Posterior vena cava (tissue), 2 donors: ENCODE measurements at regions not wholly inside any gene's neighbourhood (a gene's known extent, or its start where the extent isn't known, plus 50 kb on each side); places are given as distances from the start of the nearest gene placed in this dataset.
A peak's percentile ranks its signal among the peaks of the same experiment; 100 is the strongest.
"Not testable (repeated sequence)": the region's sequence is repeated elsewhere in the genome, so short reads cannot be mapped to it uniquely, and the experiment has no call there.

Source experiments
- DNase-seq: peaks from one replicate; pipeline ENCODE4 v3.0.0-alpha.2; 2020; ENCODE audit warnings: low spot score
- intact Hi-C, 2 donors: fragments of 100-400 bp; cut with DNase I; formaldehyde crosslinking; loops; one replicate each; pipeline versions ENCODE4 v1.14.1 to v1.14.2; 2022 to 2023
- donor health status: DM: yes; HTN: yes; CAD: no.
- donor health status: DM: yes; HTN: yes; CAD: no.

DNA sequence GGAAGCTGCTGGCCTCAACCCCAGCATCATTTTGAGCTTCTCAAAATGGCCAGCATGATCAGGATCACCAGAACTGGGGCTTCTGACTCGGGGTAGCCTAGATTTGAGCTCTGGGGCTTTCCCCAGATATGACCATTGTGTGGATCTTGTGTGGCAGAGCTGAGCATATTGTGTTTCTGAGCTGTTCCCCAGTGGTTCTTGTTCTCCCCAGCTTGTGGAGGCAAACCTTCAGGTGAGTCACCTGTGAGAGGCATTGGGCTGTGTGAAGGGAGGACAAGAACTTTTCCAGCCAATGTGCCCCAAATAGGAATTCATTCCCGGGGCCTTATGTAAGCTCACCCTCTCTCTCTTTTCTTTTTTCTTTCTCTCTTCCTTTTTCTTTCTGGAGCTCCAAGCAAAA lies 80.7 kb upstream of the PITX1 start:
- intact Hi-C loops: no loop called here
- no peak for DNase-seq

DNA sequence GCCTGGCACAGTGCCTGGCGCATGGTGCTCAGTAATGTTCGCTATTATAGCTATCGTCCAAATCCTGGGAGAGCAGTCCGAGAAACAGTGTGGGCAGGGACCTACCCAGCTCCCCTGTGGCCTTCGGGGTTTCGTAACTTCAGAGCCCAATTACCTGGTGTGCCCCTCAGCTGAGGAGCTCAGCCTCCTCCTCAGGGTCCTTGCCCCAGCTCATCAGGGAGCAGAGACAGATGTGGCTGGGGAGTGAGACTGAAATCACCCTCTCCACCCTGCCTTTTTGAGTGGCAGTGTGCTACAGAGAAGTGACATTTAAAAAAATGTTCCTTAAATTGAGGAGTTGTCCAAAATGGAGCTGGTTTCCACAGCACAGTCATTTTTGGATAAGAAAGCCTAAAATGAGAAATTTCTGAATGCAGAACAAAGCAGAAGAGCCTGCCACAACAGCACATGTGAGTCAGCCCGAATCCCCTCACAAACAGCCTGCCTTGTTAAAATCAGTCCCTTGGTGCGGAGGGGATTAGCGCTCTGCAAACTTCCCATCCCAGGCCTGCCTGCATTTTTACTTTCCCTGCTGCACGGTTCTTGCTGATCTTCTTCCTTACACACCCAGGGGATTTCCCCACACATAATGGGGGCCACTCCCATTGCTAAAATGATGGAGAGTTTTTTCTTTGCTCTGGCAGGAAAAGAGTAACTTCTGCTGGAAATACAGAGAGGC lies 78.1 kb upstream of the PITX1 start:
- DNase-seq: no peak

DNA sequence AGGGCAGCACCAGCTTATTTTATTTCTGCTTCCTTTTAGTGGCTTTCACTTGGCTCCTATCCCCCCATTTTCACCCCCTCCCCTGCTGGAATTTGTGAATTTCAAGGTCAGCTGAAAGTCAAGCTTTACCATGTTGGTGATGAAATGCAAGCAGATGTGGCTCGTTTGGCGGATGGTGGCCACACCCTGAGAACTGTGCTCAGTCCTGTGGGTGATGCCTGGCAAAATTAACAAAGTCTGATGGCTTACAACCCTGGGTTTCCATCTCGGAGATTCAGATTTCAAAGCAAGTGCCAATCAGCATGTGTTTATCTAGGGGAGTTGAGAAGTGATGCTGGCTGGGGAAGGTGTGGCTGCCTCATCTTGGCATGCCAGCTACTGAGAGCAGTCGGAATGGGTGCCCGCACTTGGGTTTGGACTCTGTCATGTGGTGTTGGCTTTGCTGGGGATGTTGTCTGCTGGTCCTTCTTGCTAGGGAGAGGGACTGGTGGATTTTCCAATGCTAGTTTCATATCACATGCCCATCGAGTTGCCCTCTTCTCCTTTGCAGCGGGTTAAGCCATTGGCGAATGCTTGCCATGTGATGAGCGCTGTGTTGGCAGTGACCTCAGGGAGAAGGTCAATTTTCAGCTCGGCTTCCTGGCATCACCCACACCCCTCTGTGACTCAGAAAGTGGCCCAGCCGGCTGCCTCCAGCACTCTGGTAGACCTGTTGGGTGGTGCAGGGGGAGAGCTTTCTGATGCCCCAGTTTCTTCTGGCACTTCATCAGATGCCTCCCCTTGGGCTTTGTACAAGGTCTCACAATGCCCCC lies 77.0 kb upstream of the PITX1 start:
- DNase-seq: no peak
- intact Hi-C loops: no loop called here

More for the DNA sequence above, 78.1 kb upstream of the PITX1 start:
- intact Hi-C loops: no loop called here

DNA sequence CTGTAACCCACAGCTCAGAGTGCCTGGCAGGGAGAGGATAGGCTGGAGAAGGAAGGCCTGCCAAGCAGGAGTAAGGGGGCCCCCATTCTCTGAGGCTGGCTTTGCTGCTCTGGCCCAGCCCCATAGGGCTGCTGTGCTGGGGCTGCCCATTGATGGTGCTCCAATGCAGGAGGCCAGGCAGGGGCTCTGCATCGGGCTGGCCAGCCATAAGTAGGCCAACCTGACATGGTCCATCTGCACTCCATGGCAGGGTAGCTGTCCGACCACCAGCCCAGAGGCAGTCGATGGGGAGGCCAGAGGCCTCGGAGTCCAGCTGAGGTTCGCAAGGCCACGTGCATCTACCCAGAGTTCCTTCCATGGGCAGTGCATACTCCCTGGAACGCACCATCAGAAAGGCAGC lies 75.0 kb upstream of the PITX1 start:
- intact Hi-C loops: no loop called here
- no peak for DNase-seq

GRCh38 chr5:135108569-135108968 lies 74.5 kb upstream of the PITX1 start:
- intact Hi-C loops: no loop called here
- DNase-seq: no peak

- intact Hi-C loops: no loop called here
These were observed 74.0 kb upstream of the PITX1 start for GRCh38 chr5:135107986-135108385.

GRCh38 chr5:135106610-135107471 lies 72.8 kb upstream of the PITX1 start:
- intact Hi-C loops: no loop called here
- DNase-seq: no peak

More at GRCh38 chr5:135107986-135108385, 74.0 kb upstream of the PITX1 start:
- no peak for DNase-seq

GRCh38 chr5:135106136-135106535 lies 72.1 kb upstream of the PITX1 start:
- DNase-seq: no peak
- intact Hi-C loops: no loop called here

DNA sequence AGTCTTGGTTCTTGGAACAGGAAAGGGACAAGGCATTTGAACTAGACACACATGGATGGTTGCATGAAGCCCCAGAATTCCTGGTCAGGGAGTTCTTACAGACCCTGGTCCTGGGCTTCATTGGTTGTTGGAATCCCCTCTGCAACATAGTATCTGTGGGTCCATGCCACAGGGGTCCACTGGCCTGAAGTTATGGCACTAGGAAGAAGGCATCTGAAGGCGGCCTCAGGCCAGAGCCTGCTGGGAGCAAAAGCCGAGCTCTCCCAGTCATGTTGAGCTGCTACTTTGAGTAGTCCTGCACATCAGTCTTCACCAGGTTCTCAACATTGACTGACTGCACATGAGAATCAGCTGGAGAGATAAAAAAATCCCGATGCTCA lies 71.1 kb upstream of the PITX1 start:
- intact Hi-C loops: no loop called here
- DNase-seq: no peak

- intact Hi-C loops: loop anchor here in 1 of 2 donors (5.0 kb wide), 1 partner anchor 984 kb away; no protein-coding TSS in a partner anchor
- no peak for DNase-seq
These were observed 69.5 kb upstream of the PITX1 start for GRCh38 chr5:135103575-135103853.

DNA sequence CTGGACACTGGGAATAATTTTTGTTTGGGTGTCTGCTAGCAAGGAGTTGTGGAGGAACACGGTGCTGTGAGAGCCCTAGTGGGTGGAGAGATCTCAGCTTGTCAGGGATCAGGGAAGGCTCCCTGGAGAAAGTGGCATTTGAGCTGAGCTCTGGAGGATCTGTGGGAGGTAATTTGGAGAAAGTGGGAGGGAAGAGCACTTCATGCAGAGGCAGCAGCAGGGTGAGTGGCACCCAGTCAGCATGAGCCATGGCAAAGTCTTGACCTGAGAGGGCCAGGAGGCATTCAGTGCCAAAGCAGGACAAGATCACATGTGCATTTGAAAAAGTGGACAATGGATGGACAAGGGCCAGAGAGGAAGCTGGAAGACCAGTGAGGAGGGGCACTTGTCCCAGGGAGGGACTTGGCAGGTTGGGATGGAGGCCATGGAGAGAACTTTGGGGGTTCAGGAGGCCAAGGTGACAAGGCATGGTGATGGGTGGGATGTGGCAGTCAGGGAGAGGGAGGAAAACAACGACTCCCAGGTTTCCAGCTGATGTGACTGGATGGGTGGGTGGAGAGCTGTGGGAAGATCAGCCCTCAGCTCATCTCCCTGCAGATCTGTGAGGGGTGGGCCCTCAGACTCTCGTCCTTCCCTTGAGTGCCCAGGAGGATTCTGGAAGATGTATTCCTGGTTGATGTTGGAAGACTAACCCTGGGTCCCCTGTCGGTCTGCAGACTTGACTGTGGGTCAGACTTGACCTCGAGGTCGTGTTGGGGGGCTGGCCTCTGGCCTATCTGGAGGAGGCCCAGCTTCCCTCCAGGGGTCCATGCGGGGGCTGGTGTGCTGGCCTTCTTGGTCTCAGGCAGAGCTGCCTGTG lies 68.9 kb upstream of the PITX1 start:
- intact Hi-C loops: loop anchor here in 1 of 2 donors (5.0 kb wide), 1 partner anchor 984 kb away; no protein-coding TSS in a partner anchor
- DNase-seq: no peak

DNA sequence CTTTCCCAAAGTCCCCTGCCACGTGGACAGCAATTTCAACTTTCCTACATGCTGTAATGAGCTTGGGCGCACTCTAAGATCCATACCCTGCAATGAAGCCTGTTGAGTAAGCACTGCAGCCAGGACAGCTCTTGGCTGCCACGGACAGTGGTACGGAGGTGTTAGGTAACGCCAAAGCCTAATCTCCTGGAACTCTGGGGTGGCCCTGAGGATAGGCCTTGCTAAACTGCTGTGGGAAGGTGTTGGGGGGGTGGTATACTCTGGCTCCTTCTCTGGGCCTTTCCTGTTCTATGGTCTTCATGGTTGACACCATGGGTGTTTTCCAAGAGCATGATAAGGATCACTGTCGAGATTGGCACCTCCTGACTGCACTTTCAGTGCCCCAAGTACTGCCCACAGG lies 66.4 kb upstream of the PITX1 start:
- intact Hi-C loops: loop anchor here in 1 of 2 donors (5.0 kb wide), 1 partner anchor 987 kb away; no protein-coding TSS in a partner anchor

DNA sequence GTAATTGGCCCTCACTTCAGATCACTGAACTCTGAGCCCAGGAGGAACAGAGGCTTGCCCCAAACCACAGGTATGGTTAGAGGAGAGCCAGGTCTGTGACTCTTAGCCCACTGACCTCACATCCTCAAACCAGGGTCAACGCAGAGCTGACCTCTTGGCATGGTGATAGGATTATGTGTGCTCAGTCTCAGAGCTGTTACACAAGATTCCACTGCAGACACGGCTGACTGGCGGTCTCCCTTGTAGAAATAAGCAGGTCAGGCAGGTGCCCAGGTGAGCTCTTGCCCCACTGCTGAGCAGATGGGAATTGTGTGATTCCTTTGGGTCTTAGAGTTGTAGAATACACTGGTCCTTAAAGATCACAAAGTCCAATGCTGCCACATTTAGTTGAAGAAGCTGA lies 66.0 kb upstream of the PITX1 start:
- peak; percentile 48 for DNase-seq
- intact Hi-C loops: loop anchor here in 1 of 2 donors (5.0 kb wide), 1 partner anchor 987 kb away; no protein-coding TSS in a partner anchor

More for the DNA sequence above, 66.4 kb upstream of the PITX1 start:
- DNase-seq: no peak

- intact Hi-C loops: no loop called here
These were observed 63.4 kb upstream of the PITX1 start for GRCh38 chr5:135097390-135097789.

DNA sequence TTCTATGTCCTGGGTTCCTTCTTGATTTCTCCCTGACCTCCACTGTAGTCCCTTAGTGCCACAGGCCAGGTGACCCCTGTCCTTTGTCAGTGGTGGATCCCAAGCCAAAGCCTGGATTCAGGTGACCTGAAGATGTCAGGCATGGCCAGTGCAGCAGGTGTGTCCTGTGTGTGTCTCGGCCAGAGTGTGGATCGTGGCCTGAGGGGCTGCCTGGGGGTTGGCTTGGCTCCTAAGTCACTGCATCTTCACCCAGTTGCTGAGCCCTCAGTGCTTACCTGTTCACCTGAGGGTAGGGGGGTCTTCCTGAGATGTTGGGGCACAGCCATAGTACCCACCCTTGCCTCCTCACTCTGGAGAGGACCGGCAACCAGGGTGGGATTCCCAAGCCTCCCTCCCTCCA lies 61.8 kb upstream of the PITX1 start:
- peak; percentile 58 for DNase-seq

More at GRCh38 chr5:135097390-135097789, 63.4 kb upstream of the PITX1 start:
- no peak for DNase-seq

GRCh38 chr5:135095052-135095715 lies 61.2 kb upstream of the PITX1 start:
- intact Hi-C loops: no loop called here
- peak; percentile 53 for DNase-seq

More for the DNA sequence above, 61.8 kb upstream of the PITX1 start:
- intact Hi-C loops: no loop called here

DNA sequence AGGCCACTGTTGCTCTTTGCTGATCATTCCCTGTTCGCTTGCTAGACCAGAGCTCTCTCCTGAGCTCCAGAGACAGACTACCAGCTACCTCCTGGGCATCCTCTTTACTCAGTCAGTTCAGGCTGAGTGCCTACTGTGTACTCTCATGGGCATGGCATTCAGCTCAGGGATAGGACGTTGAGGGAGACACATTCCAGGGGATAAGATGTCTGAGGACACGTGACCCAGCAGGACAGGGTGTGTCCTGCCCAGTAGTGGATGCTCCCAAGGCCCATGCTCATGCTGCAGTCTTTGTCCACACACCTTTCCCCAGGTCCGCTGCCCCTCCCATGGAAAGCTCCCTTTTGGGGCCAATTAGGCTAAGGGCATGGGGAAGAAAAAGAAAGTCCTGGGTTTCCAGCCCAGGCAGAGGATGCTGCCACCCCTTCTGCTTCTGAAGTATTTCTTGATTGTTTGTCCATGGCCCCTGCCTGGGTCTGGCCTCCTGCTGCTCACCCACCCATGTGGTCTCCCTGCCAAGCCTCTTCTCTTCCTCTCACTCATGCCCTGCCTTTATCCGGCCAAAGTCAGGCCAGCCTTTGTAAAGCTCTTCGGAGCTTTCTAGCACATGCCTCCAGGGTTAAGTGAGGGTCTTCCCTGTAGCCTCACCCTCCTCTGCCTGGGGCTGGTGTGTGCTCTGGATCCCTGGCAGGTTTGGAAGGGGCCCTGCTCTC lies 60.5 kb upstream of the PITX1 start:
- peak; percentile 30 for DNase-seq
- intact Hi-C loops: no loop called here

DNA sequence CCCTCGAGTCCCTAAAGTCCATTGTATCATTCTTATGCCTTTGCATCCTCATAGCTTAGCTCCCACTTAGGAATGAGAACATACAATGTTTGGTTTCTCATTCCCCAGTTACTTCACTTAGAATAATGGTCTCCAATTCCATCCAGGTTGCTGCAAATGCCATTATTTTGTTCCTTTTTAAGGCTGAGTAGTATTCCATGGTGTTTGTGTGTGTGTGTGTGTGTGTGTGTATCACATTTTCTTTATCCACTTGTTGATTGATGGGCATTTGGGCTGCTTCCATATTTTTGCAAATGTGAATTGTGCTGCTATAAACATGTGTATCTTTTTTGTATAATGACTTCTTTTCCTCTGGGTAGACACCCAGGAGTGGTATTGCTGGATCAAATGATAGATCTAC lies 59.5 kb upstream of the PITX1 start:
- intact Hi-C loops, DNase-seq: not testable (repeated sequence)
